ENCODE measurements at regions not wholly inside any gene's neighbourhood (a gene's known extent, or its start where the extent isn't known, plus 50 kb on each side); places are given as distances from the start of the nearest gene placed in this dataset.

DNA sequence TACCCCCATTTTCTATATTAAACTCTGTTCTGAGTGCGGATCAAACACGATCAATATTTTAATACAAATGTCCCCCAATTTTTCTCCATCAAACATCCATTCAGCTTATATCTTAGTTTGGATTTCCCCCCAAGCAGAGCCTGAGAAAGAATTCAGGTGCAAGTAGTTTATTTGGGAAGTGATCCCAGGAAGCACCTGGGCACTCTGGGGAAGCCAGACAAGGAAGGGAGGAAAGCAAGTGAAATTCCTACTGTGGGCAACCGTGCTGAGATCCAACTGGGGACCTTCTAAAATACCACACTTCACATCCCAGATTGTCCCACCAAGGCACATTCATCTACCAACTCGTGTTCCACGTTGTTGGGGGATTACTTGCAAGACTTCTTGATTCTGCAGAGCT is 323.4 kb upstream of the NBEA start:
- no peak for DNase-seq (ENCODE audit: low read depth in 2 of 2)

DNA sequence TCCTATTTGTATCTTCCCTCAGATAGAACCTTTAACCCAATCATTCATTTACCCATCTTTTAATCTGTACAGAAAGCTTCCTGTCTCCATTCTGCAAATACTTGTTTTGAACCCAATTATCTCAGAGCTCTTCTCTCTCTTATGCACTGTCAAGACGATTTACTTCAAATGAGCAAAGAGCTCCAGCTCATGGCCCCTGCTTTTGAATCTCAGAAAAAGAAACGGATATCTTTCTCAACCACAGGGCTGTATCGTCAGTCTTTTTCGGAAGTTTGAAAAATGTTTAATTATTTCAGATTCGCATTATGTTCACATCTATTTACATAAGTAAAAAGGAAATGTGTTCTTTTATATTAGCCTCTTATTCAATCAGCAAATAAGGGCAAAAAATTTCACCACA is 322.7 kb upstream of the NBEA start:
- DNase-seq (ENCODE audit: low read depth in 2 of 2): no peak

GRCh38 chr13:34620074-34620850 is 321.8 kb upstream of the NBEA start:
- DNase-seq (ENCODE audit: low read depth in 2 of 2): no peak

DNA sequence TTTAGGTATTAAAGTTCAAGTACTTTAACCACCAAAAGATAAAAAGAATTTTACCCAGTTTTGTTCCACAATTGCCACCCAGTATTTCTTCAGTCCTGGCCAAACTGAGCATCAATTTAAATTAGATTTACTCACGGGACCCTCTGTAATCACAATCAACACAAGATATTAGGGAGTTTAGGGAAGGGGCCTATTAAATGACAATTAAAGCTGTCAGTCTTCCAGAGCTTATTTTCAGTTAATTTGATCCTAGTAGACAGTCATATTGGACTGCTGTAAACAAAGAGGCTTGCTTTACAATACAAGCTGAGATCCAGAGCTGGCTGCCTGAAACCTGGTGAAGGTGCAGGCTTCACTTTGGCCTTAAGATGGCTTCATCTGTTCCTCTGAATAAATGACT is 321.2 kb upstream of the NBEA start:
- DNase-seq (ENCODE audit: low read depth in 2 of 2): no peak

GRCh38 chr13:34623331-34623730 is 318.7 kb upstream of the NBEA start:
- no peak for DNase-seq (ENCODE audit: low read depth in 2 of 2)

- no peak for DNase-seq (ENCODE audit: low read depth in 2 of 2)
These were observed 314.4 kb upstream of the NBEA start for GRCh38 chr13:34627509-34628208.

DNA sequence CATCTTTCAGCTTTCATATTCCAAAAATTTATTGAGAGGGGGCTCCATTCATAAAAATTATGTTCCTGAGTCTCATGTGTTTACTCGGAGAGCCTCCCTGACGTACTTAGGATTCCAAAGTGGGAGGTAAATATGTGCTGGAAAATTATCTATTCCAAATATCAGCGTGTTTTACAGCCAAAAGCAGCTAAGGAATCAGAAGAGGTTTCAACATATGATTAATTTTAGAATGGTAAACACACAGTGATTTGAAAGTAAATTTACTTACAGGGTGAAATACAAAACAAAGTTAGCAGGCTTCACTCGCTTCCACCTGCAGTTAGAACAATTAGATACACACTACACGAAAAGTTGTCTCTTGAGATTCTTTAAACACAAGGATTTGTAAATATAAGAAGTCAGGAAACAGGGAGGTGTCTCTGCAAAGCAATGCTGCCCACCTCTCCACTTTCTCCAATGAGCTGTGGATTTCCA is 313.8 kb upstream of the NBEA start:
- no peak for DNase-seq (ENCODE audit: low read depth in 2 of 2)

GRCh38 chr13:34634448-34634847 is 307.6 kb upstream of the NBEA start:
- no peak for DNase-seq (ENCODE audit: low read depth in 2 of 2)

- DNase-seq (ENCODE audit: low read depth in 2 of 2): no peak
These were observed 304.9 kb upstream of the NBEA start for GRCh38 chr13:34637138-34637537.

GRCh38 chr13:34637636-34638035 is 304.4 kb upstream of the NBEA start:
- DNase-seq (ENCODE audit: low read depth in 2 of 2): no peak

- DNase-seq (ENCODE audit: low read depth in 2 of 2): no peak
These were observed 303.2 kb upstream of the NBEA start for GRCh38 chr13:34638897-34639296.

DNA sequence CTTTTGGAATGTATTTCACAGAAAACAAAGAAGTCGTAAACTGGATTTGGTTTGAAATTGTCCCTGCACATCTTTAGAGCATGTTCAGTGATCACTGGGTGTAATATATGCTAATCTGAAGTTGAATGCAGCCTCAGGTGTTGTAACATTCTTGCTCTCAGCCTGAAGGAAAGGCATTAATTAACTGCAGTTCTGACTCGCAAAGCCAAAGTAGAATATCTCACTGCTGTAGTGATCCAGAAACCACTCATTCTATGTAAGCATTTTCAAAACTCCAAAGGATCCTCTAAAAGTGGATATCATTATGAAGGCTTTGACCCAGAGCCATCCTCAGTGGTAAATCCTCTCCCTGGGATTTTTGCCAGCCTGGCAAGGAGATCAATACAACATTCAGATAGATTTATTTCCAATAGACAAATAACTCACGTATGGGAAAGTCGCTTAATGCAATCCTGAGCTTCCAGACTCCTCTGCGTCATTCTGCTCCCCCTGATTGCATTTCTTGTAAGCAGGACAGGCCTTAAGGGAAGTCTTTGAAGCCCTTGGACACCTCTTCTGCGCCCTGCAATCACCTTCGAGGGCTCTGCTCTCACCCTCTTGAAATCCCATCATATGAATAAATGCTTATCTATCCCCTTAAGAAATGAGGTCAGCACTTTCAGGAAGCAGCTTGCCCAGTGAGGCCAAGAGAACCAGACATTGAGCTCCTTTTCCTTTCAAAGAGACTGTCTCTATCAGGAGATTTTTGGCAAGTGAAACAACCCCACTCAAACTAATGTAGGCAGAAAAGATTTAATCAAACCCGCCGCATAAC is 301.7 kb upstream of the NBEA start:
- no peak for DNase-seq (ENCODE audit: low read depth in 2 of 2)

DNA sequence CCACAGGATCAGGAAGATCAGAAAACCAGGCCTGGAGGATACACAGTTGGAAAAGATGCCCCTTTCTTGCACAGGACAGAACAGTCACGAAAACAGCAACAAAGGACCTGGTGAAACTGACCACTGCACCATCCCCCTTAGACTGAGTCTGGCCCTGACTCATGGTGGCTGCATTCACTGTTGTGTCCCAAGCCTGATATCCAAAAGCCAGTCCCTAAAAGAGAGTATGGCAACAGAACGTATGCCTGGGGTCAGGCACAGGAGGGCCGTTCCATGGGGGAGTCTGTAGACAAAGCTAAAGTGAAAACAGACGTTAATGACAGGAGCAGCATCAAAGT is 301.1 kb upstream of the NBEA start:
- no peak for DNase-seq (ENCODE audit: low read depth in 2 of 2)

GRCh38 chr13:34647379-34648150 is 294.5 kb upstream of the NBEA start:
- no peak for DNase-seq (ENCODE audit: low read depth in 2 of 2)

DNA sequence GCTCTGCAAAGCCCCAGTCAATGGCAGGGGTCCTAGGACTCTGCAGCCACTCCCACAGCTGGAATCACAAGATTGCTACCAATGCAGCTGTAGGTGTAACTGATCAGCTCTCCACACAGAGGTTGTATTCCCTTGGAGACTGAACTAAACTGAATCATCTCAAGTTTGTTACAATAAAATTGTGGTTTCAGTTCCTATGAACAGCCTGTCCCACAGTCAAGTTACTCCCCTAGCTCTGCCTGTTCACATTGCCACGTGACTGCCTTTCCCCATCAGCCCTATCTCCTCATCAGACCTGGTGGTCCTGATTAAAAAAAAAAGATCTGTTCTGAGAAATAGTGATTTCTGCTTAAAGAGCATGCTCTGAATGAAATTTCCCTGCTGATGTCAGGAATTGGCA is 287.9 kb upstream of the NBEA start:
- no peak for DNase-seq (ENCODE audit: low read depth in 2 of 2)

DNA sequence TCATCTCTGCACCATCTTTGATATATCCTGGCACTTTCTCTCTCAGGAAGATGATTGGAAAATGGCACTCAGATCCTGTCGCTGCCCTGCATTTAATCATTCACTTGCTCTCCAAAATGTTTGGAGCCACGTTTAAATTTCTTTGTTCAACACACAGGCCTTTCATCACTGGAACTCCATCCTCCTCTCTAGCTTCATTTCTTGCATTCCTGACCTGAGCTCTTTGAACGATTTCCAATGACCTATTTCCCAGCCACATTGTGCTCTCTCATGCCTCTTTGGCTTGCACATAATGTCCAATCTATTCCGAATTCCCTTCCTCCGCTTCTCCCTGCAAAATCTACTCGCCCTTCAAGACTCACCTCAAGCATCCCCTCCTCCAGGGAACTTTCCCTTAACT is 287.4 kb upstream of the NBEA start:
- no peak for DNase-seq (ENCODE audit: low read depth in 2 of 2)

DNA sequence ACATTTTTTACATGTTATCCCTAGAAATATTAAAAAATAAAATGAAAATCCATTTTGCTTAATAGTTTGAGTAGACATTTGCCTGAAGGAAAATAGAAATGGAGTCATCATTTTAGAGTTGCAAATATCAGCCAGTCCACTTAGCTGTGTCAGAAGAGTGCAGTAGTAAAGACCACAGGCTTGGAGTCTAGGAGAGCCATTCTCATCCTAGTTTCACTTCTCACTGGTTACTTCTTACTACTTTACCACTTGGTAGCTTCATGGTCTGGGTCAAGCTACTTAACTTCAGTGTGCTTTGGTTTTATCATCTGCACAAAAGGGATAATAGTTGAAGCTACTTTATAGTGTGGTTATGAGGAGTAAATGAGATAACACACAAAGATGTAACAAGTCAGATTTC is 286.5 kb upstream of the NBEA start:
- DNase-seq (ENCODE audit: low read depth in 2 of 2): no peak

DNA sequence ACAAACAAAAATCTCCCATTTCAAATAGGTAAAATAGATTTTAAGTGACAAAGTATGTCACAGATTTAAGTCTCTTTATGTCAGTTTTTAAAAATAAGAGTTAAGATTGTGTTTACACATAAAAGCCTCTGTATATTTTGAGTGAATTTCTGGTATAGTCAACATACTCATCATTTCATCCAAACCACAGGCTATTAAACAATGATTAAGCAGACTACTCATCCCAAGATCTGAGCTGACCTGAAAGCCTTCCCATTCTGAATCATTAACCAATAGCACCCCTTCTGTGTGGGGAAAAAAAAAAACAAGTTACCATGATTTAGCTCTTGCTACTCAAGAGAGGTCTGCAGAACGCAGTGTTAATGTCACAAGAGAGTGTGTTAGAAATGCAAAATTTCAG is 284.4 kb upstream of the NBEA start:
- no peak for DNase-seq (ENCODE audit: low read depth in 2 of 2)

GRCh38 chr13:34667286-34668218 is 274.5 kb upstream of the NBEA start:
- DNase-seq (ENCODE audit: low read depth in 2 of 2): no peak

DNA sequence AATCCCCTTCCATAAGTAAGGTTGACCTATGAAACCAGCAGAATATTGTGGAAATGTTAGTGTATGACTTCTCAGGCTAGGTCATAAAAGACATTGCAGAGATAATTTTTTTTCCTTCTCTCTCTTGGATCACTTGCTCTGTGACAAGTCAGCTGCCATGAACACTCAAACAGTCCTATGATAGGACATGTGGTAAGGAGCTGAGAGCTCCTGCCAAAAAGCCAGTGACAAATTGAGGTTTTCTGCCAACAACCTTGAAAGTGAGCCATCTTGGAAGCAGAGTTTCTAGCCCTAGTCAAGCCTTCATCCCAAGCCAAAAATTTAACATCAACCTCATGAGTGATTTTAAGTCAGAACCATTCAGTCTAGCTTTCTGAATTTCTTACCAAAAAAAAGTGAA is 270.9 kb upstream of the NBEA start:
- no peak for DNase-seq (ENCODE audit: low read depth in 2 of 2)

DNA sequence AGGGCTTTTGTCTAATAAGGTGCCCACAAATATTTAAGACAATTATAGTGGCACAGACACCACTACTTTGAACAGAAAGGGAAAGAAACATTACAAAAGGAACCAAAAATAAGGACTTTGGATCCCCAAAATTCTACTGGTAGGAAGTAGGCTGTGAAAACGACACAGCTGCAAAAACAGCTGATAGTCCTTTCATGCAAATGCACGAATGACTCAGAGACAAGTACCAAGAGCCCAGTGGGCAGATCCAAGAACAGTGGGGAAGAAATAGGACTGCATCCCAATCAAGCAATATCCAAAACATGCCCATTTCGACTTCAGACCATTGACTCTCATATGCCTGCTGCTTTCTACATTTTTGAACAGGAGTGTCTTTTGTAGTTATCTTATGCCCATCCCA is 269.4 kb upstream of the NBEA start:
- no peak for DNase-seq (ENCODE audit: low read depth in 2 of 2)

All from stimulated activated CD4-positive, alpha-beta T cell treated with anti-CD3 and anti-CD28 coated beads, Interleukin-15, amount 100 ng/mL, for 48 hours (primary cell).